Mesenchymal stem cell (in vitro differentiated cells and primary cell): ENCODE measurements at regions not wholly inside any gene's neighbourhood (a gene's known extent, or its start where the extent isn't known, plus 50 kb on each side); places are given as distances from the start of the nearest gene placed in this dataset.

ENCODE experiments used
- DNase-seq: peaks from one replicate; pipeline ENCODE4 v3.0.0-alpha.2; 2013
- H2AFZ ChIP-seq: one replicate; pipeline ENCODE4 v1.6.1; 2013; ENCODE audit warnings: low read depth, mild to moderate bottlenecking, control low read depth, inconsistent platforms, low read length, moderate library complexity
- H2AK5ac ChIP-seq: 2 replicates; pipeline ENCODE4 v1.6.1; 2013; ENCODE audit warnings: low read length, moderate library complexity, mild to moderate bottlenecking, inconsistent platforms; ENCODE audit not compliant: severe bottlenecking
- H2BK120ac ChIP-seq: one replicate; pipeline ENCODE4 v1.6.1; 2013; ENCODE audit warnings: low read depth, mild to moderate bottlenecking, inconsistent platforms, low read length, moderate library complexity
- H2BK12ac ChIP-seq, 2 experiments: one replicate each; pipeline ENCODE4 v1.6.1; 2013; ENCODE audit warnings: inconsistent platforms in 2 of 2, low read length in 2 of 2, mild to moderate bottlenecking in 2 of 2, moderate library complexity in 2 of 2, control low read depth in 1 of 2
- H2BK15ac ChIP-seq: one replicate; pipeline ENCODE4 v1.6.1; 2013; ENCODE audit warnings: mild to moderate bottlenecking, low read depth, inconsistent platforms; ENCODE audit not compliant: poor library complexity, severe bottlenecking
- H2BK5ac ChIP-seq: 2 replicates; pipeline ENCODE4 v1.6.1; 2013; ENCODE audit warnings: low read depth, mild to moderate bottlenecking, low read length, control low read depth, inconsistent platforms; ENCODE audit not compliant: poor library complexity, severe bottlenecking
- H3K14ac ChIP-seq, 2 experiments: one replicate each; pipeline ENCODE4 v1.6.1; 2013; ENCODE audit warnings: inconsistent platforms in 2 of 2, low read length in 2 of 2, control low read depth in 1 of 2, mild to moderate bottlenecking in 1 of 2, moderate library complexity in 1 of 2
- H3K18ac ChIP-seq, 2 experiments: one replicate each; pipeline ENCODE4 v1.6.1; 2013; ENCODE audit warnings: inconsistent platforms in 2 of 2, low read length in 2 of 2, control low read depth in 1 of 2, low read depth in 1 of 2, mild to moderate bottlenecking in 1 of 2
- H3K23ac ChIP-seq, 2 experiments: one replicate each; pipeline ENCODE4 v1.6.1; 2013; ENCODE audit warnings: inconsistent platforms in 2 of 2, low read length in 2 of 2, mild to moderate bottlenecking in 2 of 2, moderate library complexity in 2 of 2, control low read depth in 1 of 2
- H3K27ac ChIP-seq: 2 replicates; pipeline ENCODE4 v1.5.1; 2013; ENCODE audit warnings: mild to moderate bottlenecking, moderate library complexity, low read length, control low read depth, inconsistent platforms; ENCODE audit not compliant: poor library complexity, severe bottlenecking
- H3K27me3 ChIP-seq, 2 experiments: 2 replicates each; pipeline versions ENCODE4 v1.6.1 to v1.7.0; 2013; ENCODE audit warnings: low read length in 2 of 2, mild to moderate bottlenecking in 2 of 2, moderate library complexity in 2 of 2, control low read depth in 1 of 2, inconsistent platforms in 1 of 2; ENCODE audit not compliant: control insufficient read depth in 1 of 2, insufficient read depth in 1 of 2
- H3K36me3 ChIP-seq, 2 experiments: 2 replicates each; pipeline versions ENCODE4 v1.6.1 to v1.7.0; 2013; ENCODE audit warnings: low read length in 2 of 2, control low read depth in 1 of 2, inconsistent platforms in 1 of 2, low read depth in 1 of 2, mild to moderate bottlenecking in 1 of 2; ENCODE audit not compliant: insufficient read depth in 2 of 2, control insufficient read depth in 1 of 2
- H3K4ac ChIP-seq, 2 experiments: one replicate each; pipeline ENCODE4 v1.6.1; 2013; ENCODE audit warnings: inconsistent platforms in 2 of 2, low read length in 2 of 2, mild to moderate bottlenecking in 2 of 2, moderate library complexity in 2 of 2, control low read depth in 1 of 2, low read depth in 1 of 2
- H3K4me1 ChIP-seq: 2 replicates; pipeline ENCODE4 v1.6.1; 2013; ENCODE audit warnings: low read depth, low read length, control low read depth; ENCODE audit not compliant: control insufficient read depth, insufficient read depth
- H3K4me2 ChIP-seq: 2 replicates; pipeline ENCODE4 v1.6.1; 2013; ENCODE audit warnings: low read length, mild to moderate bottlenecking, inconsistent platforms; ENCODE audit not compliant: poor library complexity, severe bottlenecking
- H3K4me3 ChIP-seq, 2 experiments: 2 replicates each; pipeline versions ENCODE4 v1.5.1 to v1.7.0; 2013; ENCODE audit warnings: low read length in 2 of 2, mild to moderate bottlenecking in 2 of 2, control low read depth in 1 of 2, low read depth in 1 of 2; ENCODE audit not compliant: insufficient read depth in 1 of 2
- H3K79me1 ChIP-seq: replicated peaks from 2 replicates; pipeline ENCODE4 v1.6.1; 2013; ENCODE audit warnings: mild to moderate bottlenecking, control low read depth, low read length, inconsistent platforms; ENCODE audit not compliant: poor library complexity, severe bottlenecking
- H3K9ac ChIP-seq: 2 replicates; pipeline ENCODE4 v1.7.0; 2013; ENCODE audit warnings: mild to moderate bottlenecking, low read length, moderate library complexity
- H3K9me3 ChIP-seq: 2 replicates; pipeline ENCODE4 v1.7.0; 2013; ENCODE audit warnings: mild to moderate bottlenecking, low read length; ENCODE audit not compliant: control insufficient read depth
- H4K8ac ChIP-seq: one replicate; pipeline ENCODE4 v1.6.1; 2013; ENCODE audit warnings: inconsistent platforms, mild to moderate bottlenecking, low read length, moderate library complexity
- H4K91ac ChIP-seq: one replicate; pipeline ENCODE4 v1.6.1; 2013; ENCODE audit warnings: mild to moderate bottlenecking, low read length, inconsistent platforms
- WGBS: methylation state at CpG from one replicate; pipeline ENCODE4 v1.1.7; 2013; ENCODE audit warnings: mixed read lengths; 5-methylcytosine and 5-hydroxymethylcytosine counted together

DNA sequence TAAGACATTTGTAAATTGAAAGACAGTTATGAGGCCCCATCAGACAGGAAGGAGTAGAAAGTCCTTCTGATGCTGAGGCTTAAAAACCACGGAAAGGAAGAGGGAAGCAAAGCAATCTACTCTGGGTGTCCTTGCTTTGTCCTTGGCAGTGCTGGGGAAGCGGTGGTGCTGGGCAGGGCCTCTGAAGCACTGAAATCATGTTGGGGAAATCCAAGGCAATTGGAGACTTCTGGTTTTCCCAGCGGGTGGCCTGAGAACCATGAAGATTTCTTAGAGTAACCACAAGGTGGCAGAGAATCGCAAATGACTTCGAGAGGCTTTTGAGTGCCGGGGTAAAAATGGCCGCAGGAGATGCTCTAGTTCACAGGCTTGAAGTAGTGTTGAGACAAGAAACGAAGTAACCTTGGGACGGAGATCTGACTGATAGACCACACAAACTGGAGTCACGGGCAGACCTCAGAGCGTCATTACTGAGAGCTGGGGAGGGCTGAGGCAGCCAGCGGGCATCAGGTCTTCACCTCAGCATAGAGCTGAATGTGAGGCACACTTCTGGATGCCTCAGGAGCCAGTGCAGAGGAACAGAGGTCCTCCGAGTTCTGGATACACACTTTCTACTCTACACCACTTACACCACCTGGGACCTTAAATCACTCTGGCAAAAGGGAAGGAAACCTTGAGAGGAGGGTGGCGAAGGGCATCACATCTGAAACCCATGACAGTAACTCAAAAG lies 130.7 kb upstream of the GPRIN3 start:
- Histone ChIP-seq H3K4me3 (no peak overlapping the region), H4K91ac (no peak overlapping the region), H3K9ac (no peak overlapping the region), H3K79me1 (no peaks in the 10 kb centered on the region), H3K4ac (no peak overlapping the region), H3K18ac (no peak overlapping the region), H2BK15ac (no peak overlapping the region), H3K23ac (no peak overlapping the region), H3K4me2 (no peak overlapping the region), H3K9me3 (no peaks in the 10 kb centered on the region), H2BK12ac (no peak overlapping the region), H3K36me3 (no peaks in the 10 kb centered on the region), H3K4me1 (no peaks in the 10 kb centered on the region), H3K27ac (no peak overlapping the region), H3K14ac (no peak overlapping the region), H2BK120ac (no peak overlapping the region), H2BK5ac (no peak overlapping the region), H2AK5ac (no peak overlapping the region), H4K8ac (peak overlapping the region; percentile 45), H2AFZ (no peak overlapping the region), H3K27me3 (no peaks in the 10 kb centered on the region)
- peak; percentile 67 for DNase-seq
- WGBS = 77% methylated on average over 13 of the region's 14 CpGs

GRCh38 chr4:89434364-89434988 lies 126.9 kb upstream of the GPRIN3 start:
- Histone ChIP-seq H3K14ac (no peak overlapping the region), H3K79me1 (no peaks in the 10 kb centered on the region), H2AK5ac (no peak overlapping the region), H4K91ac (no peak overlapping the region), H3K4ac (no peak overlapping the region), H3K18ac (no peak overlapping the region), H3K27ac (no peak overlapping the region), H3K4me2 (no peak overlapping the region), H2BK120ac (no peak overlapping the region), H3K4me3 (no peak overlapping the region), H2AFZ (no peak overlapping the region), H4K8ac (no peak overlapping the region), H3K23ac (no peak overlapping the region), H3K27me3 (no peaks in the 10 kb centered on the region), H2BK5ac (no peak overlapping the region), H3K9ac (no peak overlapping the region), H3K4me1 (no peaks in the 10 kb centered on the region), H3K36me3 (no peaks in the 10 kb centered on the region), H2BK12ac (no peak overlapping the region), H3K9me3 (no peaks in the 10 kb centered on the region), H2BK15ac (no peak overlapping the region)
- 38% methylated on average over 1 of the region's 3 CpGs for WGBS
- DNase-seq = peak; percentile 59

DNA sequence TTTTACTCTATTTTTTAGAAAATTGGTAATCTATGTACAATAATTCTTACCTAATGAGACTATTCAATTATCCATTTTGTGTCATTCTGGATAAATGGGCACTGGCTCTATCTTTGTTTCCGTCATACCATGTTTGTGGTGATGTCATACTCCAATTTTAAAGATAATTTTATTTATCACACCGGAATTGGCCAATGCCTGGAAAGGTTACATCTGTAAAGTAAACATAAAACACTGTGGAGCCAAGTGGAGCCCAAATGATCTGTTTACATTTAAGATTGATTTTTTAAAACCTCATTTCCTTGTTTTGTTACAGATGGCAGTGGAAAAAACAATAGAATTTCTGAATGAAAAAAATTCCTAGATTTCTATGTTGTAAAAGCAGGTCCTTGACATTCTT lies 120.2 kb upstream of the GPRIN3 start:
- Histone ChIP-seq H3K27me3 (peaks cover 0 to 5% of the 10 kb centered on the region in 2 experiments), H2AFZ (no peak overlapping the region), H3K9ac (no peak overlapping the region), H3K9me3 (no peaks in the 10 kb centered on the region), H2BK120ac (no peak overlapping the region), H3K23ac (no peak overlapping the region), H3K4me2 (no peak overlapping the region), H2BK5ac (no peak overlapping the region), H4K8ac (no peak overlapping the region), H3K27ac (no peak overlapping the region), H3K18ac (no peak overlapping the region), H3K14ac (no peak overlapping the region), H3K79me1 (no peaks in the 10 kb centered on the region), H4K91ac (no peak overlapping the region), H3K4me3 (no peak overlapping the region), H2BK12ac (no peak overlapping the region), H3K4ac (no peak overlapping the region), H3K4me1 (no peaks in the 10 kb centered on the region), H2BK15ac (no peak overlapping the region), H3K36me3 (no peaks in the 10 kb centered on the region), H2AK5ac (no peak overlapping the region)
- no CpG with 5 or more reads among the region's 2 CpGs for WGBS
- no peak for DNase-seq

- H2BK12ac ChIP-seq = no peak overlapping the region
- no peak overlapping the region for H3K14ac ChIP-seq
- WGBS = 61% methylated on average over 1 of the region's 1 CpG
- H3K4ac ChIP-seq = no peak overlapping the region
- H2BK120ac ChIP-seq = no peak overlapping the region
- H3K4me3 ChIP-seq = no peak overlapping the region
- no peak overlapping the region for H4K8ac ChIP-seq
- no peak overlapping the region for H4K91ac ChIP-seq
- H3K4me1 ChIP-seq = no peaks in the 10 kb centered on the region
- H3K36me3 ChIP-seq = no peaks in the 10 kb centered on the region
- H3K23ac ChIP-seq = no peak overlapping the region
- H3K27ac ChIP-seq = no peak overlapping the region
- no peak overlapping the region for H2BK5ac ChIP-seq
- H2BK15ac ChIP-seq = no peak overlapping the region
- H3K18ac ChIP-seq = no peak overlapping the region
- no peak overlapping the region for H3K9ac ChIP-seq
- no peaks in the 10 kb centered on the region for H3K79me1 ChIP-seq
- H2AK5ac ChIP-seq = no peak overlapping the region
- H3K27me3 ChIP-seq = peaks cover 0 to 5% of the 10 kb centered on the region in 2 experiments
- no peak overlapping the region for H3K4me2 ChIP-seq
- no peak overlapping the region for H2AFZ ChIP-seq
- no peak for DNase-seq
- no peaks in the 10 kb centered on the region for H3K9me3 ChIP-seq
Observed at GRCh38 chr4:89425023-89425422, 117.4 kb upstream of the GPRIN3 start.
